NCI-H1105 (cell line): ENCODE measurements at regions not wholly inside any gene's neighbourhood (a gene's known extent, or its start where the extent isn't known, plus 50 kb on each side); places are given as distances from the start of the nearest gene placed in this dataset.

Experiments used
- DNase-seq: peaks from one replicate; lab custom pipeline; 2025; lab: John Stamatoyannopoulos, UW

DNA sequence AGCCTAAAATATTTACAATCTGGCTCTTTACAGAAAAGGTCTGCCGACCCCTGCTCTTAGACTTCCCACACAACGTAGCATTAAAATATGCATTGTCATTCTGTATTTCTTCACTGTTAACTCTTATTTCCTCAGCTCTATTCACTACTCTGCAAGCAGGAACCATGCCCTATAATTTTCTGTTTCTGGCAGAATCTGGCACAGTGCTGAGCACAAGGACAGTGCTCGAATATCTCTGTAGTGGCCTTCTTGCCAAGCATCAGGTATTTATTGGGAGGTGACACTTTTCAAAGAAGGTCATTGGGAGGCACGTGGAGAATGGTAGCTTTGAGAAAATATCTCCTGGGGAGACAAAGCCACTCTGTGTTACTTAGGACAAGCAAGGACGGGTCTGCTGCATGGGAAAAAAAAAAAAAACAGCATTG lies 77.9 kb downstream of the PSMG1 start:
- DNase-seq: no peak

GRCh38 chr21:39104911-39105310 lies 78.3 kb downstream of the PSMG1 start:
- no peak for DNase-seq

- no peak for DNase-seq
These were observed 79.6 kb downstream of the PSMG1 start for GRCh38 chr21:39103689-39104088.

- DNase-seq: no peak
These were observed 83.4 kb downstream of the PSMG1 start for GRCh38 chr21:39099859-39100258.

- no peak for DNase-seq
These were observed 84.5 kb downstream of the PSMG1 start for GRCh38 chr21:39098696-39099200.

- no peak for DNase-seq
These were observed 85.3 kb downstream of the PSMG1 start for GRCh38 chr21:39097981-39098380.

DNA sequence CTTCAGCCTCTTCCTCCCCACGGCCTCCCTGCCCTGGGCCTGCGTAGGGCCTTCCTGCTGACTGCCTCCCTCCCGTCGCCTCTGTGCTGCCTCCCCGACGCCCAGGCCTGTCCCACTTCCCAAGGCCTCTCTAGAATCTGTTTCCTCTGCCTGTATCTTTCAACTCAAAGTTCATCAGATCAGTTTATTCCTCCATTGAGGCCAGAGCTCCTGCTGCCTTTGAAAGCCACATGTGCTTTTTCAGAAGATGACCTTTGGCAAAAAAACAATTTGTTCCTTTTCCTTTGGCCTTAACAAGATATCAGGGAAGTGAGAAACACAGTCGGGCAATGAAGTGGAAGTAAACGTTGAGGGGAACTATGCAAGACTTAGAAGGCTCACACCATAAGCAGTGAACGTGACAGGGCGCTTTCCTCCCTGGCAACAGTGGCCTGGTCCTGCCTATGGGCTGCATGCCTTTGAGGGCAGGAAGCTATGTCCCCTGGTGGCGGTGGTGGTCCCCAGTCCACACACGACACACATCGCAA lies 85.9 kb downstream of the PSMG1 start:
- DNase-seq: no peak

- no peak for DNase-seq
These were observed 86.5 kb downstream of the PSMG1 start for GRCh38 chr21:39096754-39097153.

DNA sequence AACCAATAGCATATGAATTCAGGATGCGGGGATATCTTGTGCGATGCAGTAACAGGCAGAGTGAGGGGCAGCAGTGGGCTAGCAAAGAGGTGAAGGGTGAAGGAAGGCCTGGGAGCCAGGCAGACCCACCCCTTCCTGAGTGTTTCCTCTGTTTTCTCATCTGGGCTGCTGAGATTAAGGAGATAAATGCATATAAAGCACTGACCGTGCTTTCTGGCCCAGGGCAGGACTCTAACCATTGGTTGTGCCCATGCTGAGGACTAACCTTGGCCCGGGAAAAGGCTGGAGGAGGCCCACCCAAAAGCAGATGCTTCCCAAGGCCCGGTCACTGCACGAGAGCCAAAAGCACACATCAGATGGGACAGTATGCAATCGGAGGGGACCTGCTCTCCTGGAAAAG lies 87.6 kb downstream of the PSMG1 start:
- DNase-seq: no peak

DNA sequence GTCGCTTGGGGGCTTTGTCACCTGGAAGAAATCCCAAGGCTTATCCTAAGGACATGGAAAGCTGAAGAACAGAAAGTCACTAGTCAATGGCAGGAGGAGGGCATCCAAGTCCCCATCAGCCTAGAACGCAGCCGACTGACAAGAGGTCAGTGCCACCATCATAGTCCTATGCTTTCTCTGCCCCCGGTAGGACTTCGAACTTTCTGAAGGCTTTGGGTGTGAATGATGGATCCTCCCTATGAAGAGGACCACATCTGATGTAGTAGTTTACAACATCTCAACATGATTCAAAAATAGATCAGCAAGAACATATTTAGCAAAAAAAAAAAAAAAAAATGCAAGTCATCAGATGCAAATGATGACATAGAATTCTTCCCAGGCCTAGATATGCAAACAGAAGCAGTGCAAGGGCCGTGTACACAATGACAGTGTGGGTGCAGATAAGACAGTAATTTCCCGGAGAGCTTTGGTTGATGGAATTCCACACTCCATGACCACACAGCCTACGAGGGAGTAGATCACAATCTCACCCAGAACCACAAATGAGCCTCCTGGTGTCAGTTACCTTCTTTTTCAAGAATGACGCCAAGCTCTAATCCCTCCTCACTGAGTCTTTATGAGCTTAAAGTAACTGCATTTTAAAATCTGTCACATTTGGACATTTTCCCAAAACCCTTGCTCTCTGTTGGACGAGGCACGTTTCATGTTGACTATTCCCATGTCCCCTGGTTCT lies 88.2 kb downstream of the PSMG1 start:
- no peak for DNase-seq

DNA sequence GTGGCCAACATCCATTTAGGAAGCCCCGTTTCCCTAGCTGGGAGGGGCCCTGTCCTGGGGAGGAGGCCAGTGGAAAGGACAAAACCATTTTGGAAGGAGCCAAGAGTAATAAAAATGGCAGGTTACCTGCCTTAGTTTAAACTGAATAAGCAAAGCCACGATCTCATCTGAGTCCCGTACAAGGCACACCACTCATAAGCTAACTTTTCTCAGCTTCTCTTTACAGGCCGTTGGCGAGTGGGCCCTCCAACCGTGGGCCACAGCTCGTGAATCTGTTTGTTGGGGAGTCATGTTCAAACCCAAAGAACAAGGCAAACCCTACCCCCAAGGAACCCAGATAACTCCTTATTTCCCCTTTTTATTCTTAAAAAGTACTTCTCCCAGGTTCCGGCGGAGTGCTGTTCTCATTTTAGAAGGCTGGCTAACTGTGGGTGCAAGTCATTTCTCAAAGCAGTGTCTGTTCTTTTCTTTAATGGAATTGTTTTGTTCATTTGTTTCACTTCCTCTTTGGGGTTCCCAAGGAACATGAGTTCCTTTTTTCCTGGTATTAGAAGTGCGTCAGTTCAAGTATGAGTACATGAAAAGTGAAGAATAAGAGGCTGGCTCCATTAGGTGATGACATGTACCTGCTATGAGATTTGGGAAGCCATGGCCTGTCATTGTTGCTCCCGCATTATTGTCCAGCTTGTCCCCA lies 89.0 kb downstream of the PSMG1 start:
- no peak for DNase-seq

DNA sequence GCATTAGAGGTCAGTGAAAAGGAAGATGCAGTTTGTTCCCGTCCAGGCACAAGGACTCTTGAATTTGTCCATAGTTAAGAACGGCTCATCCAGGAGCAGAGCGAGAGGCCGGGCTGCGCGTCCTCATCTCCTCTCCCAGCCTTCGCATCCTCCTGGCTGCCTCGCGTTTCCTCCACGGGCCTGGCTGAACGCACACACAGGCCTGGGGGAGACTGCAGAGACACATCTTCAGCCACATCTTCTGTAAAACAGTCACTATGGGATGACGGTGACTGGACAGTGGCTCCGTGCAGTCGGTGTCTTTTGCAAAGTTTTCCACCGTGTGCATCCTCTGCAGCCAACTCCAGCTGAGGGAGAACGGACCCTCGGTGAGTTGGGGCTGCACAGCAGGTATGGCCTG lies 89.7 kb downstream of the PSMG1 start:
- no peak for DNase-seq

DNA sequence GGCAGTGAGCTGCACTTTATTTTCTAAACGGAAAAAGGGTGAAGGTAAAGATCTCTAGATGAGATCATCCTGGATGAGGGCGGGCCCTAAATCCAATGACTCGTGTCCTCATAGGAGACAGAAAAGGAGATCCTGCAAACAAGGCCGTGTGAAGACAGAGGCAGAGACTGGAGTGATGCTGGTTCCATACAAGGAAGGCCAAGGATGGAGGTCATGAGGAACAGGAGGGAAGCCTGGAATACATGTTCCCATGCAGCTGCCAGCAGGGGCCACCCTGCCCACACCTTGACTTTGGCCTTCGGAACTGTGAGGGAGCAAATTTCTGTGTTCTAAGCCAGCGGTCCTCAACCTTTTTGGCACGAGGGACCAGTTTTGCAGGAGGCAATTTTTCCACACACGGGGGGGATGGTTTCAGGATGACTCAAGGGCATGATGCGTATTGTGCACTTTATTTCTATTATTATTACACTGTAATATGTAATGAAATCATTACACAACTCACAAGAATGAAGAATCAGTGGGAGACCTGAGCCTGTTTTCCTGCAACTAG lies 94.3 kb downstream of the PSMG1 start:
- no peak for DNase-seq

GRCh38 chr21:39088031-39088370 lies 95.2 kb downstream of the PSMG1 start:
- no peak for DNase-seq

GRCh38 chr21:39087238-39088030 lies 95.8 kb downstream of the PSMG1 start:
- DNase-seq: no peak

GRCh38 chr21:39086547-39086946 lies 96.7 kb downstream of the PSMG1 start:
- no peak for DNase-seq

GRCh38 chr21:39085843-39086405 lies 97.3 kb downstream of the PSMG1 start:
- no peak for DNase-seq

- no peak for DNase-seq
These were observed 98.1 kb downstream of the PSMG1 start for GRCh38 chr21:39084979-39085729.

DNA sequence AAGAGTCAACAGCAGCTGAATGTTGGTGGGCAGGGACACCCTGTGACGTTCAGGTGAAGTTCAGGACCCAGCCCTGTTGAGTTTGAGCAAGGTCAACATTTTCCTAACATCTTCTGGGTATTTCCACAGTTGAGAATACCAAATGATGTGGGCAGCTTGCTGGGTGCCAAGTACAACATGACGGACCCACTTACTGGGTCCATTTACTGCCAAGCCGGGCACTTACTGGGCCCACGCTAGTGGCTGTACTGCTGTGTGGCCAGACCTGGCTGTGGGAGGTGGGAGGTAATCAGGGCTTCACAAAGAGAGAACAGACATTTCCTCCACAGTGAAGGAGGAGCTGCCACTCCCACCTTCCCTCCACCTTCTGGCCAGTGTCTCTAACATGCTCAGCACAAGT lies 99.2 kb downstream of the PSMG1 start:
- DNase-seq: no peak

DNA sequence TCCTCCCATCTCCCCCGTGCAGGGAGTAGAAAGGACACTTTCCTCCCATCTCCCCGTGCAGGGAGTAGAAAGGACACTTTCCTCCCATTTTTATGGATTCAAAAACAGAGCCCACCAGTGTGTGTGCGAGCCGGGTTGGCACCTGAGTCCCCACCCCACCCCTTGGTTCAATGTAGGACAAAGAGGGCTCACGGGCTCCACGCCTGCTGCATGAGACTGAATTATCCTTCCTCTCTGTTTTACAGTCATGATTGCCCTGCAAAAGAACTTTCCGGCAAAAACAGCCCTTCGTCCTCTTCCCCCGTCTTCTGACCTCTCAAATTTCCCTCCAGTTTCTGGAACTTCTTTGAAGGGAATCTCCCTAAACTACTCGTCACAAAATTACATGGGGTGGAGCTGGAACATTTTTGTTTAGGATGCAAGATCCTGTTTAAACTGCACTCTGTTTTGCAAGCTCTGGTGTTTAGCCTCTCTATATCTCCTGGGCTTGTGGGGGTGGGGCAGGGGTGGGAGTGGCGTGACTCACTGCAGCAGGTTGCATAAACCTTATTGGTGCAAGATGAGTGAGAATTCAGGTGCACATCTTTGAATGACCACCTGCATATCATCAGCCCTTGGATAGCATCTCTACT lies 99.8 kb downstream of the PSMG1 start:
- DNase-seq: no peak
